GM12873 (cell line): ENCODE measurements at regions not wholly inside any gene's neighbourhood (a gene's known extent, or its start where the extent isn't known, plus 50 kb on each side); places are given as distances from the start of the nearest gene placed in this dataset.

Experiments used
- CTCF ChIP-seq: IDR thresholded peaks from 2 replicates; pipeline ENCODE4 v1.5.1; 2012; ENCODE audit warnings: low read depth, mild to moderate bottlenecking, moderate library complexity, low read length, control low read depth; ENCODE audit not compliant: insufficient read depth; ENCODE audit errors: missing control alignments

GRCh38 chr13:79212064-79212619 is 193.9 kb downstream of the RBM26 start:
- no peak for TF ChIP-seq CTCF

GRCh38 chr13:79211377-79211776 is 194.7 kb downstream of the RBM26 start:
- TF ChIP-seq CTCF, result no peak

- TF ChIP-seq CTCF, result no peak
Observed at GRCh38 chr13:79197933-79198332, 208.1 kb downstream of the RBM26 start.

GRCh38 chr13:79196843-79197242 is 209.2 kb downstream of the RBM26 start:
- no peak for TF ChIP-seq CTCF

GRCh38 chr13:79196366-79196765 is 209.7 kb downstream of the RBM26 start:
- TF ChIP-seq CTCF, result no peak

- no peak for TF ChIP-seq CTCF
Observed at GRCh38 chr13:79194727-79195126, 211.3 kb downstream of the RBM26 start.

GRCh38 chr13:79194272-79194671 is 211.8 kb downstream of the RBM26 start:
- no peak for TF ChIP-seq CTCF
